ENCODE measurements at regions not wholly inside any gene's neighbourhood (a gene's known extent, or its start where the extent isn't known, plus 50 kb on each side); places are given as distances from the start of the nearest gene placed in this dataset.

DNA sequence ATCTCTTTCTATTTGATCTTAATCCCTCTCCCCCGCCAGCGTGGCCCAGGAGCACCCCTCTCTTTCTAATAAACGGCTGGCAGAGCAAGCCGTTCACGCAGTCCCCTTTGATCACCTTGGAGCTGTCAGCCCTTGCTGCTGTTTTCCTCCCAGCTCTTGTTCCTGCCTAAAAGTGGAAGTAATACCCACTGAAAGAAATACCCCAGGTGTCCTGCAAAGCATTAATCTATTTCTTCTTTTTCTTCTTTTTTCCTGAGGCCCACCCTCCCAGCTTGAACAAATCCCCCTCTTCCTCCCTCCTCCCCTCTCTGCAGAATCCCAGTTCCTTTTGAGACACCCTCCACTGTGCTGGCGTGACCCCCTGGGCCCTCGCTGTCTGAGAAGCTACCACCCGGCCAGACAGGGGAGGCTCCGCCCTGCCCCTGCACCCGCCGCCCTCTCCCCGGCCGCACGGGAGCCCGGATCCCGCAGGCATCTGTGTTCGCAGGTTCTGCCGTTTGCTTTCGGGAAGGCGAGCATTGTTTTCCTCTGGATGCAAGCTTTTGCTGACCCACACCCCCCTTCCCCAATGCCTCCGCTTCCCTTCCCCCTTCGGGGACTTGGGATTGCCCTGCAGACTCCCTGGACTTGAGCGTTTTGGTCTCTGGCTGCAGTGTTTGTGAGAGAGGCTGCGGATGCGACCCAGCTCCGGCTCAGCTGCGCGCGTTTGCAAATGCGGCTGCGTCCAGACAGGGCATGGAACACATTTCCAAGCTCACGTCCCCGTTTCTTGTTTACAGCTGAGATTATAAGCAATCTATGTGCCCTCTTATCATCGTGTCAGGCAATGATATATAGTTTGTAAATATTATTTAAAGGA is 631.5 kb downstream of the NYAP2 start:
- peaks cover 0 to 4% (median 0%) of the 10 kb centered on the region in 7 donors for H3K27me3 ChIP-seq
- peaks cover 0 to 19% (median 13%) of the 10 kb centered on the region in 9 donors for H3K4me1 ChIP-seq
- H3K27ac ChIP-seq, result peak overlapping the region; percentile 23 to 77 (median 46)
- ATAC-seq (peak; percentile 89 to 96 (median 95)), DNase-seq (peak; percentile 57 to 62)
- no peaks in the 10 kb centered on the region for H3K36me3 ChIP-seq
- 2% methylated on average over 34 of the region's 34 CpGs for WGBS, 2 donors
- TF ChIP-seq, protein P1, sequence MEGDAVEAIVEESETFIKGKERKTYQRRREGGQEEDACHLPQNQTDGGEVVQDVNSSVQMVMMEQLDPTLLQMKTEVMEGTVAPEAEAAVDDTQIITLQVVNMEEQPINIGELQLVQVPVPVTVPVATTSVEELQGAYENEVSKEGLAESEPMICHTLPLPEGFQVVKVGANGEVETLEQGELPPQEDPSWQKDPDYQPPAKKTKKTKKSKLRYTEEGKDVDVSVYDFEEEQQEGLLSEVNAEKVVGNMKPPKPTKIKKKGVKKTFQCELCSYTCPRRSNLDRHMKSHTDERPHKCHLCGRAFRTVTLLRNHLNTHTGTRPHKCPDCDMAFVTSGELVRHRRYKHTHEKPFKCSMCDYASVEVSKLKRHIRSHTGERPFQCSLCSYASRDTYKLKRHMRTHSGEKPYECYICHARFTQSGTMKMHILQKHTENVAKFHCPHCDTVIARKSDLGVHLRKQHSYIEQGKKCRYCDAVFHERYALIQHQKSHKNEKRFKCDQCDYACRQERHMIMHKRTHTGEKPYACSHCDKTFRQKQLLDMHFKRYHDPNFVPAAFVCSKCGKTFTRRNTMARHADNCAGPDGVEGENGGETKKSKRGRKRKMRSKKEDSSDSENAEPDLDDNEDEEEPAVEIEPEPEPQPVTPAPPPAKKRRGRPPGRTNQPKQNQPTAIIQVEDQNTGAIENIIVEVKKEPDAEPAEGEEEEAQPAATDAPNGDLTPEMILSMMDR (IDR thresholded peaks at IDR 0.05), result no peak
- H3K4me3 ChIP-seq, result peak overlapping the region; percentile 39 to 64 (median 61)
- intact Hi-C loops (cut with DNase I), result loop anchor here in 2 of 10 donors (5.0 to 10.0 kb wide), 2 partner anchors 764 to 771 kb away; partner anchors contain the start of gene IRS1 (in 1 of the 2)
- H3K9me3 ChIP-seq, result no peaks in the 10 kb centered on the region

DNA sequence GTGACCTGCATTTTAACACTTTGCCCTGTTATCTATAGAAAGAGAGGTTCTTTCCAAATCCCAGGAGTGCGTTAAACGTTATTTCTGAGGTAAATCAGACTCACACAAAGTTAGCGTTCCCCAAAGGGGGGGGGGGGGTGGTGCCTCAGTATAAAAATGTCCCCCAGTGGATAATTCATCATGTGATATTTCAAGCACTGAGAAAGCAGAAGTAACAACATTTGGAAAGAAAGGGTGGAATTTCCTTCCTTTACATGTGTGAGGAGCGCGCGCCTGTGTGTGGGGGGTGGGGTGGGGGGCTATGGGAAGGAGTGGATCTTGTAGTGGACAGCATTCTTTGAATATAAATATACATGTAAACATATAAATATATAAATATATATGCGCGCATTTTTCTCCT is 630.9 kb downstream of the NYAP2 start:
- no peaks in the 10 kb centered on the region for H3K36me3 ChIP-seq
- peak overlapping the region in 9 of 10 donors; percentile 44 to 64 (median 62) for H3K4me3 ChIP-seq
- 17 to 21% methylated on average over 8 of the region's 8 CpGs for WGBS, 2 donors
- TF ChIP-seq, protein P1 (IDR thresholded peaks at IDR 0.05), result no peak
- H3K9me3 ChIP-seq, result no peaks in the 10 kb centered on the region
- intact Hi-C loops (cut with DNase I), result loop anchor here in 2 of 10 donors (5.0 to 10.0 kb wide), 2 partner anchors 764 to 772 kb away; partner anchors contain the start of gene IRS1 (in 1 of the 2)
- peaks cover 0 to 4% (median 0%) of the 10 kb centered on the region in 7 donors for H3K27me3 ChIP-seq
- H3K27ac ChIP-seq, result peak overlapping the region in 6 of 10 donors; percentile 32 to 77 (median 64)
- ATAC-seq (peak in 3 of 8 donors; percentile 14 to 36 (median 28)), DNase-seq (no peak)
- peaks cover 0 to 19% (median 13%) of the 10 kb centered on the region in 9 donors for H3K4me1 ChIP-seq

DNA sequence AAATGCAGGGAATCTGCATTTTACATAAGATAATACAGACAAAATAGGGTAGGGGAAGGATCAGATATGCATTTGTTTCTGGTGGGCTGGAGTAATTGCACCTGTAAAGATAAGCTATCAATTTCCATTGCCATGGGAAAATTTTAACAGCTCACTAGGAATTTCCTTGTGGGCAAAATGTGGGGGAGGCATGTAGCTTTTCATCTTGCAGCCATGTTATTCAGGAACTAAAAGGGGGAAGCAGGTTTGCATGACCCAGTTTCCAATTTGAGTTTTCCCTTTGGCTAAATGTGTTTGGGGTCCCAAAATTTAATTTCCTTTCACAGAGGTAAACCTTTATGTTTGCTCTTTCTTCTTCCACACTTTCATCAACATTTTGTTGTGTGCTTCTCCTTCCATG is 624.4 kb downstream of the NYAP2 start:
- ATAC-seq, result no peak
- TF ChIP-seq, protein P1 (IDR thresholded peaks at IDR 0.05), result no peak
- Histone ChIP-seq H3K4me3 (no peak overlapping the region), H3K27ac (no peak overlapping the region), H3K27me3 (no peaks in the 10 kb centered on the region), H3K9me3 (peaks cover 0 to 1% (median 0%) of the 10 kb centered on the region in 11 donors), H3K36me3 (no peaks in the 10 kb centered on the region), H3K4me1 (no peaks in the 10 kb centered on the region)
- intact Hi-C loops (cut with DNase I), result no loop called here
- no peak for DNase-seq

DNA sequence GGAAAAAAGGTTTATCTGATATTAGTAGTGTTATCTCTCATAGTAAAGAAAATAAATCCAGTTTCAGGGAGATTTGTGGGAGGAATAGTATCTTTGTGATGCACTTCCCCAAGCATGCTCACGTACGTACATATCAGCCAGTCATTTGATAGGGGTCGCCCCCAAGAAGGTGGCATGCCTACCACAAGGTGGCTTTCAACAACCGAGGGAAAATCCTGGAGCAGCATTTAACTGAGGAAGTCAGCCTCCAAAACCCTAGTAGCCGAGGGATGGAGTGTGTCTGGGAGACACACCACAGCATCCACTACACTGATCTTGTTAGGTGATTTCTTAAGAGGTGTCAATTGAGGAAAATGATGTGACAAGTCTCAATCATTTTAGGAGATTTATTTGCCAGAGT is 623.9 kb downstream of the NYAP2 start:
- TF ChIP-seq, protein P1 (IDR thresholded peaks at IDR 0.05), result peak in 3 of 9 donors; percentile 13 to 18 (median 18)
- H3K27me3 ChIP-seq, result no peaks in the 10 kb centered on the region
- H3K9me3 ChIP-seq, result peaks cover 0 to 7% (median 0%) of the 10 kb centered on the region in 11 donors
- H3K4me3 ChIP-seq, result no peak overlapping the region
- ATAC-seq, result no peak
- H3K27ac ChIP-seq, result no peak overlapping the region
- intact Hi-C loops (cut with DNase I), result no loop called here
- DNase-seq, result no peak
- H3K4me1 ChIP-seq, result no peaks in the 10 kb centered on the region
- no peaks in the 10 kb centered on the region for H3K36me3 ChIP-seq
- WGBS, 2 donors, result 35 to 48% methylated on average over 5 of the region's 5 CpGs
